ENCODE measurements at regions not wholly inside any gene's neighbourhood (a gene's known extent, or its start where the extent isn't known, plus 50 kb on each side); places are given as distances from the start of the nearest gene placed in this dataset.

- TF ChIP-seq CTCF (IDR thresholded peaks at IDR 0.05; ENCODE audit: insufficient read depth, low read length, poor library complexity, severe bottlenecking) (no peak), EZH2phosphoT487 (conservative IDR thresholded peaks at IDR 0.05; ENCODE audit: low read length) (no peak)
Observed at GRCh38 chr9:82449986-82450385, 461.4 kb downstream of the SPATA31D1 start.
